HAP-1 (cell line): ENCODE measurements at regions not wholly inside any gene's neighbourhood (a gene's known extent, or its start where the extent isn't known, plus 50 kb on each side); places are given as distances from the start of the nearest gene placed in this dataset.
"Not testable (repeated sequence)": the region's sequence is repeated elsewhere in the genome, so short reads cannot be mapped to it uniquely, and the experiment has no call there.

Experiments
- DNase-seq, 2 experiments: peaks; one replicate each; pipeline ENCODE4 v3.0.0-alpha.2; 2016 to 2020; ENCODE audit warnings: low spot score in 2 of 2
- H3K27me3 ChIP-seq: fragments of 250-450 bp; sonication (Bioruptor Pico); 2 replicates; pipeline ENCODE4 v1.5.1; 2020; ENCODE audit warnings: low read depth, mild to moderate bottlenecking, moderate library complexity
- H3K36me3 ChIP-seq: fragments of 250-450 bp; sonication (Bioruptor Pico); replicated peaks from 2 replicates; pipeline ENCODE4 v1.5.1; 2020; ENCODE audit warnings: mild to moderate bottlenecking
- H3K4me1 ChIP-seq: fragments of 250-450 bp; sonication (Bioruptor Pico); 2 replicates; pipeline ENCODE4 v1.5.1; 2020; ENCODE audit warnings: mild to moderate bottlenecking
- H3K4me3 ChIP-seq: fragments of 250-450 bp; sonication (Bioruptor Pico); 2 replicates; pipeline ENCODE4 v1.5.1; 2020; ENCODE audit warnings: mild to moderate bottlenecking, moderate library complexity
- H3K9me3 ChIP-seq: fragments of 250-450 bp; sonication (Bioruptor Pico); 2 replicates; pipeline ENCODE4 v1.5.1; 2020; ENCODE audit warnings: mild to moderate bottlenecking, moderate library complexity
- in situ Hi-C: fragments of 300-500 bp; cut with MboI; formaldehyde crosslinking; loops from 3 replicates; pipeline ENCODE4 v1.14.3; 2020; ENCODE audit warnings: low sequenced_read_pairs, inconsistent platforms, mixed read lengths

- H3K9me3 ChIP-seq, result no peaks in the 10 kb centered on the region
- no peak for DNase-seq
- H3K4me3 ChIP-seq, result no peak overlapping the region
- in situ Hi-C loops, result no loop called here
- no peaks in the 10 kb centered on the region for H3K4me1 ChIP-seq
- H3K27me3 ChIP-seq, result no peaks in the 10 kb centered on the region
- H3K36me3 ChIP-seq, result no peaks in the 10 kb centered on the region
Observed at GRCh38 chr15:34642247-34642646, 58.8 kb upstream of the GOLGA8B start.

- no peaks in the 10 kb centered on the region for H3K27me3 ChIP-seq
- no peak overlapping the region for H3K4me3 ChIP-seq
- H3K9me3 ChIP-seq, result no peaks in the 10 kb centered on the region
- no peak for DNase-seq
- no peaks in the 10 kb centered on the region for H3K4me1 ChIP-seq
- H3K36me3 ChIP-seq, result no peaks in the 10 kb centered on the region
- in situ Hi-C loops, result no loop called here
Observed at GRCh38 chr15:34640661-34641060, 57.2 kb upstream of the GOLGA8B start.

- H3K36me3 ChIP-seq, result no peaks in the 10 kb centered on the region
- H3K9me3 ChIP-seq, result no peaks in the 10 kb centered on the region
- H3K4me3 ChIP-seq, result no peak overlapping the region
- H3K4me1 ChIP-seq, result no peaks in the 10 kb centered on the region
- in situ Hi-C loops, result no loop called here
- H3K27me3 ChIP-seq, result no peaks in the 10 kb centered on the region
- DNase-seq, result no peak
Observed at GRCh38 chr15:34637305-34637704, 53.9 kb upstream of the GOLGA8B start.

GRCh38 chr15:34633602-34634001 is 50.2 kb upstream of the GOLGA8B start:
- DNase-seq, H3K4me1 ChIP-seq, in situ Hi-C loops, H3K9me3 ChIP-seq, H3K36me3 ChIP-seq, H3K27me3 ChIP-seq, H3K4me3 ChIP-seq: not testable (repeated sequence)
